GM18907 (cell line): ENCODE measurements at regions not wholly inside any gene's neighbourhood (a gene's known extent, or its start where the extent isn't known, plus 50 kb on each side); places are given as distances from the start of the nearest gene placed in this dataset.

Source experiments
- ATAC-seq: cut with Tn5 transposase; IDR thresholded peaks from one replicate; pipeline ENCODE4 v1.9.1; 2021; ENCODE audit warnings: mild to moderate bottlenecking, moderate library complexity; ENCODE audit not compliant: unreplicated experiment

DNA sequence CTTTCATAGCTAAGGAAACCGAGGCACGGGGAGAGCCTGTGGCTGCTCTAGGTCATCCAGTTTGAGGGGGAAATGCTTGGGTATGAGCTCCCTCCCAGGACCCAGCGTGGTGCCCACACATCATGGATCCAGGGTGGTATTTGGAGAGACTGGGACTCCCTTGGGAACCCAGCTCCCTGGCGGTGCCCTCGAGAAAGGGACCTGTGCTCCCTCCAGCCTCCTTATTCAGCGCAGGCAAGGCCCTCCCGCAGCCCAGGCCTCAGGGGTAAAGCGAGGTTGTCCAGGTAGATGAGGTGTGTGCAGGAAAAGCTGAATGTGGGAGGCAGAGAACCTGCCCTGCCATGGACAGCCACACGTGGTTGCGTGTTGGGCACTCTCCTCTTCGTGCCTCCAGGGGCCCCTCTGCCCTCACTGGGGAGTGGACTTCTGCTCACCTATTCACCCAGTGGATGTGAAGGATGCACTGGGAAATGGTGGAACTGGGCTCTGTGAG lies 53.8 kb upstream of the GPR78 start:
- ATAC-seq = no peak

DNA sequence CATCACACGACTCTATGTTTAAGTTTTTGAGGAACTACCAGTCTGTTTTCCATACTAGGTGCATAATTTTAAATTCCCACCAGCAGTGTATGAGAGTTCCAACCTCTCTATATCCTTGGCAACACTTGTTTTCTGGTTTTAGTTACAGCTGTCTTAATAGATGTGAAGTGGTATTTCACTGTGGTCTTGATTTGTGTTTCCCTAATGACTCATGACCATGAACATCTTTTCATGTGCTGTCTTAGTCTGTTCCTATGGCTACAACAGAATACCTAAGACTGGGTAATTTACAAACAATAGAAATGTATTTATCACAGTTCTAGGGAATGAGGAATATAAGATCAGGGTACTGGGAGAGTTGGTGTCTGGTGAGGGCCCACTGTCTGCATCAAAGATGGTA lies 51.5 kb upstream of the GPR78 start:
- peak; percentile 49 for ATAC-seq
